WI38 (cell line): ENCODE measurements at regions not wholly inside any gene's neighbourhood (a gene's known extent, or its start where the extent isn't known, plus 50 kb on each side); places are given as distances from the start of the nearest gene placed in this dataset.

Experiments
- H3K4me3 ChIP-seq: 2 replicates; pipeline ENCODE4 v1.5.1; 2011; ENCODE audit warnings: low read depth, mild to moderate bottlenecking, control low read depth, low read length
- CTCF ChIP-seq: IDR thresholded peaks from 2 replicates; pipeline ENCODE4 v1.5.1; 2012; ENCODE audit warnings: low read depth, mild to moderate bottlenecking, control low read depth, low read length

- no peak overlapping the region for H3K4me3 ChIP-seq
- no peak for TF ChIP-seq CTCF
Observed at GRCh38 chr12:90153827-90154226, 445.2 kb upstream of the ATP2B1 start.

- TF ChIP-seq CTCF, result no peak
Observed at GRCh38 chr12:90152897-90153624, 444.4 kb upstream of the ATP2B1 start.

GRCh38 chr12:90151491-90152015 lies 442.9 kb upstream of the ATP2B1 start:
- no peak for TF ChIP-seq CTCF
- no peak overlapping the region for H3K4me3 ChIP-seq

More at GRCh38 chr12:90152897-90153624, 444.4 kb upstream of the ATP2B1 start:
- H3K4me3 ChIP-seq, result no peak overlapping the region

- H3K4me3 ChIP-seq, result no peak overlapping the region
- TF ChIP-seq CTCF, result no peak
Observed at GRCh38 chr12:90149453-90149852, 440.8 kb upstream of the ATP2B1 start.

- H3K4me3 ChIP-seq, result no peak overlapping the region
- TF ChIP-seq CTCF, result no peak
Observed at GRCh38 chr12:90129366-90130030, 420.9 kb upstream of the ATP2B1 start.

- no peak overlapping the region for H3K4me3 ChIP-seq
- no peak for TF ChIP-seq CTCF
Observed at GRCh38 chr12:90128526-90128925, 419.9 kb upstream of the ATP2B1 start.

- no peak for TF ChIP-seq CTCF
- H3K4me3 ChIP-seq, result no peak overlapping the region
Observed at GRCh38 chr12:90126125-90126524, 417.5 kb upstream of the ATP2B1 start.
